ENCODE measurements at regions not wholly inside any gene's neighbourhood (a gene's known extent, or its start where the extent isn't known, plus 50 kb on each side); places are given as distances from the start of the nearest gene placed in this dataset.

- Histone ChIP-seq H3K79me2 (replicated peaks; ENCODE audit: insufficient read depth, low read length) (no peaks in the 10 kb centered on the region), H3K4me3 (ENCODE audit: low read length) (no peak overlapping the region), H3K9me3 (ENCODE audit: low read length) (no peaks in the 10 kb centered on the region), H3K27me3 (ENCODE audit: insufficient read depth, low read depth, low read length) (no peaks in the 10 kb centered on the region), H3F3A (ENCODE audit: insufficient read depth, low read length, poor library complexity, severe bottlenecking) (no peaks in the 10 kb centered on the region), H2AFZ (ENCODE audit: low read depth, low read length) (no peak overlapping the region), H3K27ac (ENCODE audit: low read length) (no peak overlapping the region), H3K9ac (ENCODE audit: low read length) (no peak overlapping the region), H3K9me2 (ENCODE audit: insufficient read depth, low read length) (no peaks in the 10 kb centered on the region), H3K36me3 (ENCODE audit: insufficient read depth, low read length) (no peaks in the 10 kb centered on the region), H4K20me1 (ENCODE audit: insufficient read depth) (no peaks in the 10 kb centered on the region), H3K4me2 (ENCODE audit: low read length) (no peak overlapping the region)
- TF ChIP-seq POLR2AphosphoS5 (IDR thresholded peaks at IDR 0.05), result no peak
- no peak for TF ChIP-seq REST (IDR thresholded peaks at IDR 0.05; ENCODE audit: borderline replicate concordance)
- no peak for TF ChIP-seq EP300 (conservative IDR thresholded peaks at IDR 0.05; ENCODE audit: poor library complexity, severe bottlenecking)
- TF ChIP-seq CTCF (IDR thresholded peaks at IDR 0.05; ENCODE audit: poor library complexity, severe bottlenecking), result no peak
- no peak for TF ChIP-seq RAD21 (conservative IDR thresholded peaks at IDR 0.05)
- TF ChIP-seq EZH2 (IDR thresholded peaks at IDR 0.05; ENCODE audit: borderline replicate concordance, insufficient read depth, low read length, poor library complexity, severe bottlenecking), result no peak
- TF ChIP-seq SMC3 (conservative IDR thresholded peaks at IDR 0.05; ENCODE audit: poor library complexity), result no peak
- no peak for TF ChIP-seq MXI1 (conservative IDR thresholded peaks at IDR 0.05; ENCODE audit: poor library complexity, severe bottlenecking)
- no peak for TF ChIP-seq TAF1 (IDR thresholded peaks at IDR 0.05; ENCODE audit: low read depth)
Observed at GRCh38 chr14:87813211-87813610, 179.8 kb downstream of the GALC start.

GRCh38 chr14:87811246-87811645 lies 181.7 kb downstream of the GALC start:
- Histone ChIP-seq H3K4me2 (ENCODE audit: low read length) (no peak overlapping the region), H3K4me3 (ENCODE audit: low read length) (no peak overlapping the region), H3K9ac (ENCODE audit: low read length) (no peak overlapping the region), H4K20me1 (ENCODE audit: insufficient read depth) (no peaks in the 10 kb centered on the region), H3K27ac (ENCODE audit: low read length) (no peak overlapping the region), H3F3A (ENCODE audit: insufficient read depth, low read length, poor library complexity, severe bottlenecking) (no peaks in the 10 kb centered on the region), H3K36me3 (ENCODE audit: insufficient read depth, low read length) (no peaks in the 10 kb centered on the region), H2AFZ (ENCODE audit: low read depth, low read length) (no peak overlapping the region), H3K79me2 (replicated peaks; ENCODE audit: insufficient read depth, low read length) (no peaks in the 10 kb centered on the region), H3K27me3 (ENCODE audit: insufficient read depth, low read depth, low read length) (no peaks in the 10 kb centered on the region), H3K9me3 (ENCODE audit: low read length) (no peaks in the 10 kb centered on the region), H3K9me2 (ENCODE audit: insufficient read depth, low read length) (no peaks in the 10 kb centered on the region)
- TF ChIP-seq POLR2AphosphoS5 (IDR thresholded peaks at IDR 0.05) (no peak), REST (IDR thresholded peaks at IDR 0.05; ENCODE audit: borderline replicate concordance) (no peak), EZH2 (IDR thresholded peaks at IDR 0.05; ENCODE audit: borderline replicate concordance, insufficient read depth, low read length, poor library complexity, severe bottlenecking) (no peak), MXI1 (conservative IDR thresholded peaks at IDR 0.05; ENCODE audit: poor library complexity, severe bottlenecking) (no peak), TAF1 (IDR thresholded peaks at IDR 0.05; ENCODE audit: low read depth) (no peak), SMC3 (conservative IDR thresholded peaks at IDR 0.05; ENCODE audit: poor library complexity) (no peak), RAD21 (conservative IDR thresholded peaks at IDR 0.05) (no peak), CTCF (IDR thresholded peaks at IDR 0.05; ENCODE audit: poor library complexity, severe bottlenecking) (no peak)
